HFFc6 (cell line): ENCODE measurements at regions not wholly inside any gene's neighbourhood (a gene's known extent, or its start where the extent isn't known, plus 50 kb on each side); places are given as distances from the start of the nearest gene placed in this dataset.
A peak's percentile ranks its signal among the peaks of the same experiment; 100 is the strongest.
"Not testable (repeated sequence)": the region's sequence is repeated elsewhere in the genome, so short reads cannot be mapped to it uniquely, and the experiment has no call there.

Experiments
- DNase-seq: peaks from one replicate; pipeline ENCODE4 v3.0.0-alpha.2; 2018
- H3K27ac Mint-ChIP-seq: 2 replicates; pipeline ENCODE4 v1.8.0; 2020; ENCODE audit warnings: mild to moderate bottlenecking, mixed read lengths
- H3K27me3 Mint-ChIP-seq: 2 replicates; pipeline ENCODE4 v1.8.0; 2021; ENCODE audit warnings: mild to moderate bottlenecking, moderate library complexity, mixed read lengths; ENCODE audit not compliant: insufficient read depth
- H3K36me3 Mint-ChIP-seq: 2 replicates; pipeline ENCODE4 v1.8.0; 2021; ENCODE audit warnings: low read depth, mixed read lengths
- H3K4me1 Mint-ChIP-seq: 2 replicates; pipeline ENCODE4 v1.8.0; 2020; ENCODE audit warnings: low read depth, mixed read lengths
- H3K4me3 Mint-ChIP-seq: 2 replicates; pipeline ENCODE4 v1.8.0; 2020; ENCODE audit warnings: mild to moderate bottlenecking, moderate library complexity, mixed read lengths
- H3K9me3 Mint-ChIP-seq: 2 replicates; pipeline ENCODE4 v1.8.0; 2020; ENCODE audit warnings: mild to moderate bottlenecking, mixed read lengths

- not testable (repeated sequence) for H3K4me1 Mint-ChIP-seq, H3K27ac Mint-ChIP-seq
These were observed 318.5 kb upstream of the PLGLB2 start for GRCh38 chr2:87429206-87429930.

GRCh38 chr2:87429931-87430275, 318.0 kb upstream of the PLGLB2 start:
- not testable (repeated sequence) for H3K27ac Mint-ChIP-seq, H3K36me3 Mint-ChIP-seq, H3K9me3 Mint-ChIP-seq, H3K4me1 Mint-ChIP-seq, H3K4me3 Mint-ChIP-seq, H3K27me3 Mint-ChIP-seq, DNase-seq

More at GRCh38 chr2:87429206-87429930, 318.5 kb upstream of the PLGLB2 start:
- not testable (repeated sequence) for H3K4me3 Mint-ChIP-seq, H3K27me3 Mint-ChIP-seq, H3K9me3 Mint-ChIP-seq, DNase-seq, H3K36me3 Mint-ChIP-seq

- DNase-seq, H3K4me1 Mint-ChIP-seq, H3K36me3 Mint-ChIP-seq, H3K27me3 Mint-ChIP-seq, H3K27ac Mint-ChIP-seq, H3K4me3 Mint-ChIP-seq, H3K9me3 Mint-ChIP-seq: not testable (repeated sequence)
These were observed 316.8 kb upstream of the PLGLB2 start for GRCh38 chr2:87431051-87431450.

- not testable (repeated sequence) for DNase-seq, H3K4me1 Mint-ChIP-seq, H3K4me3 Mint-ChIP-seq, H3K27me3 Mint-ChIP-seq, H3K36me3 Mint-ChIP-seq, H3K9me3 Mint-ChIP-seq, H3K27ac Mint-ChIP-seq
These were observed 315.0 kb upstream of the PLGLB2 start for GRCh38 chr2:87432711-87433453.

DNA sequence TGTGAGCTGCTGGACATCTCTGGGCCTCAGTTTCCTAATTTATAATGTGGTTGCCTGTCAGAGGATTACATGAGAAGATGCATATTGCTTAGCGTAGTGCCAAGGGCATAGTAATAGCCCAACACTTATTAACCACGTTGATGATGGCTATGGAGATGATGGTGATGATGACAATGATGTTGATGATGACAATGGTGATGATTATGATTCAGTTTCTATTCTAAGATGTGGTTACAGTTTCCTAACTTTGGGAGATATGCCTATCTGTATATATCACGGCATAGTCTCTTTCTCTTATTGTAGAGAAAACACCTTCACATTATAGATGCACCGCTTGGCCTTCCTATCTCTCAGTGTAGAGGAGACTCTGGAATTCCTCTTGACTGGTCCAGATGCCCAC, 311.9 kb upstream of the PLGLB2 start:
- H3K4me3 Mint-ChIP-seq, DNase-seq, H3K9me3 Mint-ChIP-seq, H3K4me1 Mint-ChIP-seq, H3K27ac Mint-ChIP-seq, H3K36me3 Mint-ChIP-seq, H3K27me3 Mint-ChIP-seq: not testable (repeated sequence)

DNA sequence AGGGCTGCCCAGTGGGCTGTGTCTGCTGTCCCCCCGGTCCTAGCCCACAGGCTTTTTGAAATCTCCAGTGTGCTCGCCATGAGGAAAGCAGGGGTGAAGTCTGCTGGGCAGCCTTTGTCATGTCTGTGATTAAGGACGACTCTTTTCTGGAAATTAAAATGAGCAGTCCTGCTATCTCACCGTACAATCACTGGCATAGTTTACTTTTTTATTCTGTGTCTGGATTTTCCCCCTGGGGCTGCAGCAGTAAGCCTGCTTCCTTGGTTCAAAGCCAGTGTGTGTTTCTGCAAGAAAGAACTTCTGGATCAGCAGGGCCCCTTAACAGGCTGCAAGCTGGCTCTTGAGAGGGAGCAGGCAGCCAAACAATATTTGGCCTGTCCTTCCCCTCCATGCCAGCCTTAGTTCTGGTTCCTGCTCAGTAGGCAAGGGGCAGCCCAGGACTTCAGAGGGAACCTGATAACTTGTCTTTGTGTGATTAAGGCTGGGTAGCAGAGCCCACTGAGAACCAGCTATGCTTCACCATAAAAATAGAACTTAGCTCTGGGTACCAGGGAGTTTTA, 310.1 kb upstream of the PLGLB2 start:
- not testable (repeated sequence) for H3K9me3 Mint-ChIP-seq, DNase-seq, H3K27me3 Mint-ChIP-seq, H3K4me3 Mint-ChIP-seq, H3K36me3 Mint-ChIP-seq, H3K4me1 Mint-ChIP-seq, H3K27ac Mint-ChIP-seq

- H3K27me3 Mint-ChIP-seq, DNase-seq, H3K27ac Mint-ChIP-seq, H3K4me1 Mint-ChIP-seq, H3K36me3 Mint-ChIP-seq, H3K4me3 Mint-ChIP-seq, H3K9me3 Mint-ChIP-seq: not testable (repeated sequence)
These were observed 309.0 kb upstream of the PLGLB2 start for GRCh38 chr2:87438780-87439454.

DNA sequence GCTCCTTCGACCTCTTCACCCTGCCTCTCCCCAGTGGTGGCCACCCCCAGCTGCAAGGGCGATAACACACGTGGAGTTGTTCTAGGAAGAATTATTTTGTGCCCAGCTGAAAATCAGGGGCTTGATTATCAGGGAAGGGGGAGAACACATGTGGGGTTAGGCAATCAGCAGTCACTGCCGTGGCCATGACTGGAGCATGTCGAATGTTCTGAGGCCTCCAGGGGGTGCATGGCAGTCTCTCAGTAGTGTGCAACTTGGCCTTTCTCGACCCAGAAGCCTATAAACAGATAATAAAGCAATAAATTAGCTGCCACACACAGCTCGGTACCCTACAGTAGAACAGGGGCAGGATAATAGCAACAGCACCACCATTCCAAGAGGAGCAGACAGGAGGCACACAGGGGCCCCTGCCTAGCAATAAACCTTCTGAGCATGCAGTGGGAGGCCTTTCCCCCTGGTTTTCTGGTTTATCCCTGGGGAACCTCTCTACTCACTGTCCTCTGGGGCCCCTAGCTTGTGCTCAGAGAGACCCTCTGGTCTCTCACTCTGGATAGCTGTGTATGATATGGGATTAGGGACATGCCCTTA, 308.2 kb upstream of the PLGLB2 start:
- not testable (repeated sequence) for H3K9me3 Mint-ChIP-seq, H3K27ac Mint-ChIP-seq, H3K4me3 Mint-ChIP-seq, H3K27me3 Mint-ChIP-seq, H3K4me1 Mint-ChIP-seq, H3K36me3 Mint-ChIP-seq, DNase-seq

- peaks cover 19% of the 10 kb centered on the region for H3K4me1 Mint-ChIP-seq
- not testable (repeated sequence) for H3K9me3 Mint-ChIP-seq, H3K4me3 Mint-ChIP-seq, H3K27me3 Mint-ChIP-seq, H3K27ac Mint-ChIP-seq, H3K36me3 Mint-ChIP-seq, DNase-seq
These were observed 307.2 kb upstream of the PLGLB2 start for GRCh38 chr2:87440650-87441049.

GRCh38 chr2:87441375-87441774, 306.5 kb upstream of the PLGLB2 start:
- not testable (repeated sequence) for DNase-seq, H3K9me3 Mint-ChIP-seq, H3K36me3 Mint-ChIP-seq, H3K27me3 Mint-ChIP-seq, H3K4me3 Mint-ChIP-seq, H3K27ac Mint-ChIP-seq
- H3K4me1 Mint-ChIP-seq, result peaks cover 23% of the 10 kb centered on the region

- not testable (repeated sequence) for H3K27ac Mint-ChIP-seq, H3K4me3 Mint-ChIP-seq, DNase-seq, H3K27me3 Mint-ChIP-seq, H3K9me3 Mint-ChIP-seq, H3K36me3 Mint-ChIP-seq
- H3K4me1 Mint-ChIP-seq, result peaks cover 22% of the 10 kb centered on the region
These were observed 304.8 kb upstream of the PLGLB2 start for GRCh38 chr2:87442983-87443577.

GRCh38 chr2:87444951-87445350, 302.9 kb upstream of the PLGLB2 start:
- not testable (repeated sequence) for H3K36me3 Mint-ChIP-seq, H3K9me3 Mint-ChIP-seq, H3K4me3 Mint-ChIP-seq, H3K27me3 Mint-ChIP-seq, DNase-seq
- H3K27ac Mint-ChIP-seq, result peak overlapping the region; percentile 56
- H3K4me1 Mint-ChIP-seq, result peaks cover 28% of the 10 kb centered on the region

DNA sequence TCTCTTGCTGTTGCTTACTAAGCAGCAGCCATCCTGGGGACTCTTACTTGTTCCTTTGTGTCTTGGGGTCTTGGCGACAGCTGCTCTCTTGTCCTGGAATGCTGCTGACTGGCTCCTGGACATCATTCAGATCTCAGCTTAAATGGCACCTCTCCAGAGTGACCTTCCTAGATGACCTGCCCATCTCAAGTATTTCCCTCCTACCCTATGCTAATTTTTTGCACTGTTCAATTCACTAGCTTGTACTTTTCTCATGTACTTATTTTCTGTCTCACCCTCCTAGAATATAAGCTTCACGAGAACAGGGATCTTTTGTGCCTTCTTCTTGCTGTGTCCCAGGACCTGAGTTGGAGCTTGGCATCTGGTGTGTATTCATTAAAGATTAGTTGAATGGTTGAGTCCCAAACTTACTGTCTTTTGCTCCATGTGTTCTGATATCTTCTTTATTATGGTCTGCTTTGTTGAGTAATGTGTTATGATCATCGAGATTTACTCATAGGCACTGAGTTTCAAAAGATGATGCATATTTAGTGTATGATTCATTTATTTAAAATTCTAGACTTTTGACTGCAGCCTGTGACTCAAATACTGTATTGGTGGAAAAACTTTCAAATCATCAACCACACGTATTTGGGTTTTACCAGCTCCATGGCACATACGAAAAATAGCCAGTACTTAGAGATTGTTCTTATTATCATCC, 302.1 kb upstream of the PLGLB2 start:
- peak overlapping the region; percentile 92 for H3K27ac Mint-ChIP-seq
- peaks cover 28% of the 10 kb centered on the region for H3K4me1 Mint-ChIP-seq
- peak; percentile 18 for DNase-seq
- not testable (repeated sequence) for H3K27me3 Mint-ChIP-seq, H3K36me3 Mint-ChIP-seq, H3K9me3 Mint-ChIP-seq
- H3K4me3 Mint-ChIP-seq, result peak overlapping the region; percentile 76
